RWPE1 (cell line): ENCODE measurements at regions not wholly inside any gene's neighbourhood (a gene's known extent, or its start where the extent isn't known, plus 50 kb on each side); places are given as distances from the start of the nearest gene placed in this dataset.
"Not testable (repeated sequence)": the region's sequence is repeated elsewhere in the genome, so short reads cannot be mapped to it uniquely, and the experiment has no call there.

Experiments
- CTCF ChIA-PET: fragments of 350-600 bp; sonication (Branson Sonifier 250); formaldehyde crosslinking; extraction: SDS; loops from one replicate; lab custom pipeline; 2021; lab: Yijun Ruan, JAX
- POLR2A ChIA-PET: fragments of 400-600 bp; formaldehyde crosslinking; extraction: SDS; loops from one replicate; lab custom pipeline; 2020; ENCODE audit warnings: antibody characterized with exemption; ENCODE audit not compliant: low non-redundant PET; lab: Yijun Ruan, JAX
- DNase-seq: peaks from one replicate; pipeline ENCODE4 v3.0.0; 2012; ENCODE audit warnings: low spot score
- H3K27ac ChIP-seq: fragments of 450-650 bp; 2 replicates; pipeline ENCODE4 v1.5.1; 2017
- CTCF ChIP-seq: fragments of 450-650 bp; conservative IDR thresholded peaks from 2 replicates; pipeline ENCODE4 v1.5.1; 2017; ENCODE audit warnings: low read depth, mild to moderate bottlenecking

DNA sequence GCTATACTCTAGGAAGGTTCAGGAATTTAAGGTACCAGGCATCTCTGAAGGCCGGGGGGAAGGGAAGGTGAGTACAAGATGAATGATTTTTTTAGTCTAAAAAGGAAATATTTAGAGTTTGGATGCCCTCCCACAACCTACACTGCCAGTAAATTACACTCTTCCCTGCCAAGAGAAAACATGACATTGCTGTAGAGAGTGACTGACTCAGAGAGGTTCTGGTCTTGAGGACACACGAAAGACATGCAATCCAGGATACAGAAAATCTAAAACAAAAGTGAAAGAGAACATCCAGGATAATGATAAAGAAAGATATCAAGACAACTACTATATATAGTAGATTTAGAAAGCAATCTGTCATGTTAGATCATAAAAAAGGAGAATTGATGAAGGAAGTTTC, 200.5 kb downstream of the TYW3 start:
- TF ChIP-seq CTCF: no peak
- ChIA-PET CTCF (no interaction called here), POLR2A (no interaction called here)
- H3K27ac ChIP-seq: no peak overlapping the region
- DNase-seq: no peak

DNA sequence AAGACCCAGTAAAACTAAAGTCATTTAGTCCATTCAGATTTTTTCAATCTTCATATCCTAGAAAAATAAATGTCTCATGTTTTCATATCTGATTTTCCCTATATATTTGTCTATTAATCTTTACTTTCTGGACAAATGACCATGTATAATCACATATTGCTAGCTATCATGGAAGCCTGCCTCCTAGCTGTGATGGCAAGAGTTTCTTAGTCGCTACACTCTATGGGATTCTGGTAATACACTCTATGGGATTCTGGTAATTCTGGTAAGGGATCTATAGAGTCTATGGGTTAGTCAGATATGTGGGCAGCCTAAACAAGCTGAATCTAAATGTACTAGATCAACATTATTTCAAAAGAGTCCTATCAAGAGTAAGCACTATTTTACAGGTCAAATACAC, 198.7 kb upstream of the LHX8 start:
- CTCF ChIA-PET: no interaction called here
- no peak for DNase-seq
- POLR2A ChIA-PET: no interaction called here
- no peak for TF ChIP-seq CTCF
- H3K27ac ChIP-seq: no peak overlapping the region

DNA sequence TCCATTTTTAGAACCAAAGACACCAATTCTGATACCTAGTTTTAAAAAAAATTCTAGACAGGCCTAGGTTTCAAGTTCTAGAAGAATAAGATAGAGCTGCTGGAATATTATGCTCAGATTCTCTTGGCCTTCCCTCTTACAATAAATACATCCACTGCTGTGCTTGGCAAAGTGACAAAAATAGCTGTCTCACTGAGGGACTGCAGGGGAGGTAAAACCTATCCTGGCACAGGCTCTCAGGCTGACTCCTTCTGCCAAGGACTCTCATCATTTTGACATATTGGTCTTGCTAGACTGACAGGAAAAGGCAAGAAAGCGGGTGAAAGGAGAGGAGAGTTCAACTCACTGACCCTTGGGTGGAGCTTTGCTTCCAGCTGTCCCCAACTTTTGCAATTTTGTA, 197.0 kb upstream of the LHX8 start:
- no peak for TF ChIP-seq CTCF
- ChIA-PET CTCF (no interaction called here), POLR2A (no interaction called here)
- DNase-seq: no peak
- no peak overlapping the region for H3K27ac ChIP-seq

DNA sequence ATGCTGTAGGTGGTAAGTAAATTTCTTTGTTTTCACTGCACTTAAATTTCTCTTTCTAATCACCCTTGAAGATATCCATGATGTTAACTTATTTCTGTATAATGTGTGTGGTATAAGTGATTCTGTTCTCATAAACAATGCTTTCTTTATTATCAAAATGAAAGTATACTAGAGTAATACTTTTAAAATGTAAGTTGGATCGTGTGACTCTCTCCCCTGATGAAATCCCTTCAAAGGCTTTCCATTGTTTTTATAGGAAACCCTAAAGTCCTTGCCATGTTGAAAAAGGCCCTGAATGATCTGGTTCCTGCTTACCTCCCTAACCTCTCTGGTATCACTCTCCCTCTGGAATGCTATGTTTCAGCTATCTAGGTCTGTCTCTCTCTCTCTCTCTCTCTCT, 191.1 kb upstream of the LHX8 start:
- ChIA-PET CTCF (no interaction called here), POLR2A (no interaction called here)
- no peak for DNase-seq
- no peak overlapping the region for H3K27ac ChIP-seq
- TF ChIP-seq CTCF: no peak

DNA sequence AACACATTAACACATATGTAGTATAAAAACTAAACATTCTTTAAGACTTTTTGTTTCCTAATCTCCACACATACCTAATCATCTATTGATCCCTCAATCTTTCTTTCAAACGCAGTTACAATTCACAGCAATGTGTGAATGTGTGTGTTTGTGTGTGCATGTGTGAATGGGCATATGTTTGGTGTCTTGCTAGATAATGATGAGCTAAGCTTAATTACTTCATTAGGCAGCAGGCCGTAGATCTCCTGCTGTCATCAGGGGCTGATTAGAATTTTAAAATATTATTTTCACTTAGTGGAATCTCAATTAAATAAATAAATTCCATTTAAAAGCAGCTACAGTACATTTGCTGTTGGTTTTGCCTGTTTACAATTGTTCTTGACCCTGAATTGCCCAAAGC, 187.8 kb upstream of the LHX8 start:
- CTCF ChIA-PET: no interaction called here
- no peak for TF ChIP-seq CTCF
- H3K27ac ChIP-seq: no peak overlapping the region
- POLR2A ChIA-PET: no interaction called here
- no peak for DNase-seq

GRCh38 chr1:74949348-74949747, 184.8 kb upstream of the LHX8 start:
- H3K27ac ChIP-seq, POLR2A ChIA-PET, DNase-seq, CTCF ChIA-PET: not testable (repeated sequence)

- H3K27ac ChIP-seq, POLR2A ChIA-PET, CTCF ChIA-PET, DNase-seq: not testable (repeated sequence)
Measured at GRCh38 chr1:74951981-74952380, 182.2 kb upstream of the LHX8 start.

- H3K27ac ChIP-seq: no peak overlapping the region
- POLR2A ChIA-PET: no interaction called here
- CTCF ChIA-PET: interaction anchor here (0.6 kb wide), 1 partner anchor 8 kb away, joined by 3 read pairs; no protein-coding TSS in a partner anchor
- no peak for TF ChIP-seq CTCF
- DNase-seq: no peak
Measured at GRCh38 chr1:74952786-74953185, 181.4 kb upstream of the LHX8 start.
